ENCODE measurements at regions not wholly inside any gene's neighbourhood (a gene's known extent, or its start where the extent isn't known, plus 50 kb on each side); places are given as distances from the start of the nearest gene placed in this dataset.

DNA sequence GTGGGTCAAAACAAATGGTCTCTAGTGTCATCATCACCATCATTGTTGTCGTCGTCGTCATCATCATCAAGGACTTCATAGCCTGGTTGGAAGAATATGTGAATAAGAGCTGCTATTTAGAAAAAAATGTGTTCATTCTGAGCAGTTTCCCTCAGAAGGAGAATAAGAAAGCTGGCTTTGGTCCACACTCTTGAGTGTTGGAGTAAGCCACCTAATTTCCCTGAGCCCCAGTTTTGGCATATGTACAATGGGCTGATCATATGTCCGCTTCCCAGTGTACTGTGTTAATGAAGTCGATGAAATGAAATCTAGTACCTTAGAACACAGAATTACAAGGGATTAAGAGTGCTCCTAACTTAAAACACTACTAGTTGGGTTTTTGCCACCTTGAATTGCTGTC, 545.5 kb downstream of the CCDC171 start:
- FAIRE-seq (no peak), DNase-seq (ENCODE audit: low read depth, low spot score) (no peak)
- Histone ChIP-seq H3K36me3 (ENCODE audit: control insufficient read depth in 2 of 2, extremely low read depth in 1 of 2, insufficient read depth in 2 of 2, low read length in 2 of 2) (no peaks in the 10 kb centered on the region), H4K20me1 (ENCODE audit: control insufficient read depth, extremely low read depth, insufficient read depth, low read length) (no peaks in the 10 kb centered on the region), H3K9me1 (ENCODE audit: control insufficient read depth, extremely low read depth, insufficient read depth, low read length) (no peaks in the 10 kb centered on the region), H3K4me3 (ENCODE audit: control insufficient read depth in 2 of 3, extremely low read depth in 1 of 3, insufficient read depth in 2 of 3, low read depth in 1 of 3, low read length in 3 of 3) (no peak overlapping the region), H3K79me2 (ENCODE audit: control insufficient read depth, insufficient read depth, low read length) (no peaks in the 10 kb centered on the region), H3K4me2 (ENCODE audit: control insufficient read depth, extremely low read depth, insufficient read depth, low read depth, low read length) (no peak overlapping the region), H3K27ac (ENCODE audit: control insufficient read depth, insufficient read depth, low read length) (no peak overlapping the region), H2AFZ (ENCODE audit: control insufficient read depth, low read length) (no peak overlapping the region), H3K9ac (ENCODE audit: control insufficient read depth, extremely low read depth, insufficient read depth, low read length) (no peak overlapping the region), H3K9me3 (ENCODE audit: control insufficient read depth, low read depth, low read length) (no peaks in the 10 kb centered on the region), H3K27me3 (ENCODE audit: control insufficient read depth, extremely low read depth, insufficient read depth, low read length) (no peaks in the 10 kb centered on the region), H3K4me1 (ENCODE audit: control insufficient read depth, extremely low read depth, insufficient read depth, low read length) (no peaks in the 10 kb centered on the region)
- dilution Hi-C loops (cut with MboI; ENCODE audit: extremely low pct_ligation_motif_present, low sequenced_read_pairs) = no loop called here
- no peak for TF ChIP-seq EZH2 (IDR thresholded peaks at IDR 0.05; ENCODE audit: low read length)
- TF ChIP-seq, protein P1, sequence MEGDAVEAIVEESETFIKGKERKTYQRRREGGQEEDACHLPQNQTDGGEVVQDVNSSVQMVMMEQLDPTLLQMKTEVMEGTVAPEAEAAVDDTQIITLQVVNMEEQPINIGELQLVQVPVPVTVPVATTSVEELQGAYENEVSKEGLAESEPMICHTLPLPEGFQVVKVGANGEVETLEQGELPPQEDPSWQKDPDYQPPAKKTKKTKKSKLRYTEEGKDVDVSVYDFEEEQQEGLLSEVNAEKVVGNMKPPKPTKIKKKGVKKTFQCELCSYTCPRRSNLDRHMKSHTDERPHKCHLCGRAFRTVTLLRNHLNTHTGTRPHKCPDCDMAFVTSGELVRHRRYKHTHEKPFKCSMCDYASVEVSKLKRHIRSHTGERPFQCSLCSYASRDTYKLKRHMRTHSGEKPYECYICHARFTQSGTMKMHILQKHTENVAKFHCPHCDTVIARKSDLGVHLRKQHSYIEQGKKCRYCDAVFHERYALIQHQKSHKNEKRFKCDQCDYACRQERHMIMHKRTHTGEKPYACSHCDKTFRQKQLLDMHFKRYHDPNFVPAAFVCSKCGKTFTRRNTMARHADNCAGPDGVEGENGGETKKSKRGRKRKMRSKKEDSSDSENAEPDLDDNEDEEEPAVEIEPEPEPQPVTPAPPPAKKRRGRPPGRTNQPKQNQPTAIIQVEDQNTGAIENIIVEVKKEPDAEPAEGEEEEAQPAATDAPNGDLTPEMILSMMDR (optimal IDR thresholded peaks at IDR 0.05 in 1 of 3, IDR thresholded peaks at IDR 0.05 in 1 of 3, conservative IDR thresholded peaks at IDR 0.05 in 1 of 3; ENCODE audit: extremely low read depth in 1 of 3, insufficient read depth in 2 of 3, low read length in 3 of 3) = no peak

- Histone ChIP-seq H4K20me1 (ENCODE audit: control insufficient read depth, extremely low read depth, insufficient read depth, low read length) (no peaks in the 10 kb centered on the region), H3K4me3 (ENCODE audit: control insufficient read depth in 2 of 3, extremely low read depth in 1 of 3, insufficient read depth in 2 of 3, low read depth in 1 of 3, low read length in 3 of 3) (no peak overlapping the region), H3K9me3 (ENCODE audit: control insufficient read depth, low read depth, low read length) (no peaks in the 10 kb centered on the region), H2AFZ (ENCODE audit: control insufficient read depth, low read length) (no peak overlapping the region), H3K4me2 (ENCODE audit: control insufficient read depth, extremely low read depth, insufficient read depth, low read depth, low read length) (no peak overlapping the region), H3K79me2 (ENCODE audit: control insufficient read depth, insufficient read depth, low read length) (no peaks in the 10 kb centered on the region), H3K27ac (ENCODE audit: control insufficient read depth, insufficient read depth, low read length) (no peak overlapping the region), H3K36me3 (ENCODE audit: control insufficient read depth in 2 of 2, extremely low read depth in 1 of 2, insufficient read depth in 2 of 2, low read length in 2 of 2) (no peaks in the 10 kb centered on the region), H3K27me3 (ENCODE audit: control insufficient read depth, extremely low read depth, insufficient read depth, low read length) (no peaks in the 10 kb centered on the region), H3K9ac (ENCODE audit: control insufficient read depth, extremely low read depth, insufficient read depth, low read length) (no peak overlapping the region), H3K9me1 (ENCODE audit: control insufficient read depth, extremely low read depth, insufficient read depth, low read length) (no peaks in the 10 kb centered on the region), H3K4me1 (ENCODE audit: control insufficient read depth, extremely low read depth, insufficient read depth, low read length) (no peaks in the 10 kb centered on the region)
- dilution Hi-C loops (cut with MboI; ENCODE audit: extremely low pct_ligation_motif_present, low sequenced_read_pairs) = no loop called here
- DNase-seq (ENCODE audit: low read depth, low spot score) (no peak), FAIRE-seq (no peak)
- TF ChIP-seq EZH2 (IDR thresholded peaks at IDR 0.05; ENCODE audit: low read length) = no peak
- TF ChIP-seq, protein P1 (optimal IDR thresholded peaks at IDR 0.05 in 1 of 3, IDR thresholded peaks at IDR 0.05 in 1 of 3, conservative IDR thresholded peaks at IDR 0.05 in 1 of 3; ENCODE audit: extremely low read depth in 1 of 3, insufficient read depth in 2 of 3, low read length in 3 of 3) = no peak
Observed at GRCh38 chr9:16099732-16100536, 547.1 kb downstream of the CCDC171 start.
